HG02763 (cell line): ENCODE measurements at regions not wholly inside any gene's neighbourhood (a gene's known extent, or its start where the extent isn't known, plus 50 kb on each side); places are given as distances from the start of the nearest gene placed in this dataset.
"Not testable (repeated sequence)": the region's sequence is repeated elsewhere in the genome, so short reads cannot be mapped to it uniquely, and the experiment has no call there.

Experiments
- ATAC-seq: cut with Tn5 transposase; IDR thresholded peaks from one replicate; pipeline ENCODE4 v1.9.1; 2021; ENCODE audit warnings: mild to moderate bottlenecking, moderate library complexity; ENCODE audit not compliant: unreplicated experiment

DNA sequence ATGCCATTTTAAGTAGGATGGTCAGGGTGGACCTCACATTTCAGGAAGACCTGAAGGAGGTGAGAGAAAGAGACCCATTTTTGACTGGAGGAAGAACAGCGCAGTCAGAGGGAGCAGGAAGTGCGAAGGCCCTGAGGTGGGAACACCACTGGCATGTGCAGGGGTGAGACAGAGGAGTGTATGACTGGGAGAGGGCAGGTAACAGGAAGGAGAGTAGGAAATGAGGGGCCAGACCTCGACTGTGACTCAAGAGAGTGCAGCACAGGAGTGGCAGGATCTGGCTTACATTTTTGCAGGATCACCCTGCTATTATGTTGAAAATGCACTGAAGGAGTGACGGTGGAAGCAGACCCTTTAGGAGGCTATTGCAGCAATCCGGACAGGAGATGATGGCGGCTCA lies 117.7 kb upstream of the CDYL start:
- ATAC-seq, result no peak

- no peak for ATAC-seq
These were observed 120.1 kb upstream of the CDYL start for GRCh38 chr6:4656106-4656505.

- no peak for ATAC-seq
These were observed 120.8 kb upstream of the CDYL start for GRCh38 chr6:4655196-4656025.

DNA sequence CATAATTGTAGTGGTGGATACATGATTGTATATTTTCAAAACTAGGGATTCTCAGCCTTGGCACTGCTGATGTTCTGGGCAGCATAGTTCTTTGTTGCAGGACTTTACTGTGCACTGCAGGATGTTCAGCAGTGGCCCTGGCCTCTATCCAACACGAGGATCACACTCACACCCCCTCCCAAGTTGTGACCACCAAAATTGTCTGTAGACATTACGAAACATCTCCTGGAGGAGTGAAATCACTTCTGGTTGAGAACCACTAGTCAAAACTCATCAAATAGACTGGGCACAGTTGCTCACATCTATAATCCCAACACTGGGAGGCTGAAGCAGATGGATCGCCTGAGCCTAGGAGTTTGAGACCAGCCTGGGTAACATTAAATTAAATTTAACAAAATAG lies 123.1 kb upstream of the CDYL start:
- ATAC-seq, result no peak

- ATAC-seq, result no peak
These were observed 124.3 kb upstream of the CDYL start for GRCh38 chr6:4651831-4652467.

- ATAC-seq, result no peak
These were observed 126.5 kb upstream of the CDYL start for GRCh38 chr6:4649728-4650127.

GRCh38 chr6:4647414-4648365 lies 128.5 kb upstream of the CDYL start:
- no peak for ATAC-seq

- ATAC-seq, result no peak
These were observed 130.4 kb upstream of the CDYL start for GRCh38 chr6:4645713-4646360.

DNA sequence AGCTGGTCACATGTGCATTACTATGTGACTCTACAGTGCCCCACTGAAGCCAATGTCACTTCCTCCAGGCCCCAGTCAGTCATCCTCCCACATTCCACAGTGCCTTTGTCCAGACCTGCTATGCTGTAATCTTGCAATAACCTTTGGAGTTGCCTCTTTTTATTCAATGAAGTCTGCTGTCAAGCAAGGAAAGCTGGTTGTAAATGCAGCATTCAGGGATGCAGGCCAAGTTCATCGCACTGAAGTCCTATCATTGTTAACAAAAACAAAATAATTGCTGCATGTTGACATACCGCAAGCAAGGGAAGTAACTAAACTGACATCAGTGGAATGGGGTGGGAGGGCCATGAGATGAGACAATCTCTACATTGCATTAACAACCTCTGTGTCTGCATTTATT lies 131.2 kb upstream of the CDYL start:
- ATAC-seq, result no peak

GRCh38 chr6:4641461-4641860 lies 134.7 kb upstream of the CDYL start:
- ATAC-seq, result no peak

GRCh38 chr6:4640139-4640538 lies 136.1 kb upstream of the CDYL start:
- ATAC-seq, result no peak

GRCh38 chr6:4638641-4639040 lies 137.6 kb upstream of the CDYL start:
- ATAC-seq, result no peak

GRCh38 chr6:4637691-4638433 lies 138.3 kb upstream of the CDYL start:
- no peak for ATAC-seq

- ATAC-seq, result no peak
These were observed 139.4 kb upstream of the CDYL start for GRCh38 chr6:4636881-4637224.

DNA sequence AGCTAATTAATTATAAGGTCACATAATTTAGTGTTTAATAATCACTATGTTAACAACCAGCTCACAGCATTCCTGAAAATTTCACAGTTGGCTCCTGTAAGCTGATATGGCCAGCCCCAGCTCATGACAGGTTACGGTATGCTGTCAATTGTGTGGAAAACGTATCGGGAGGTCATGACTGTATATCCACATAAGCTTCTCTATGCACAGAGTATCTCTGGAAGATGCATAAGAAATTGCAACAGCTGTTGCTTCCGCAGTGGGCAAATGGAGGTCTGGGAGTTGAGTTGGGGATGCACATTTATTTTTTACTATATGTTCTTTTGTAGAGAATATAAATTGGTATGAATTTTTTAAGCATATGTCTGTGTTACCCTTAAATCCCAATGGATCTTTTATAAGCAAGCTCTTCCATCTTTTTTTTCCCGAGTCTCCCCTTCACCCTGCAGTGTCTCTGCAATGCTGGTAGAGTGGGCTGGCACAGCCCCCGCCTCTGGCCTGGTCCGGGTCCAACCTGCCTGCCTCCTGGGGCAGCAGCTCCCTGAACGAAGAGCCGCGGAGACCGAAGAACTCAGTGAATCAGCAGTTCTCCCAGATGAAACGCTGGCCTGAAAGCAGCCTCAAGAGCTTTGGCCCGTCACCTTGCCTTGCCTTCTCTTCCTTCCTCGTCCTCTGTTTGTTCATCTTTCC lies 139.9 kb upstream of the CDYL start:
- no peak for ATAC-seq

- no peak for ATAC-seq
These were observed 140.5 kb upstream of the CDYL start for GRCh38 chr6:4635666-4636065.

- ATAC-seq, result no peak
These were observed 143.8 kb upstream of the CDYL start for GRCh38 chr6:4632421-4632820.

DNA sequence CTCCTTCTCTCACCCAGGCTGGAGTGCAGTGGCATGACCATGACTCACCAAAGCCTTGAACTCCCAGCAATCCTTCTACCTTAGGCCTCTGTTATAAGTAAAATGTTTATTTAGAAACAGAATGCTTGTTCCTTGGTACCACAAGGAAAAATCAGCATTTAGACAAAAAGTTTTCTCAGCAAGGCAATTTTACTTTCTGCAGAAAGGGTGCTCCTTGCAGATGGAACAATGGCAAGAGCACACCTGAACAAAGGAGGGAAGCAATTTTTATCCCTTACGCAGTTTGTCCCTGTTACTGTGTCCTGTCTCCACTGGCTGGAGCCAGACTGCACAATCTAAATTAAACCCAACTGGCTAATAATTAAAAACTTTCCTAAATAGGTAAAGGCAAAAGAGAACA lies 146.4 kb upstream of the CDYL start:
- ATAC-seq, result not testable (repeated sequence)

DNA sequence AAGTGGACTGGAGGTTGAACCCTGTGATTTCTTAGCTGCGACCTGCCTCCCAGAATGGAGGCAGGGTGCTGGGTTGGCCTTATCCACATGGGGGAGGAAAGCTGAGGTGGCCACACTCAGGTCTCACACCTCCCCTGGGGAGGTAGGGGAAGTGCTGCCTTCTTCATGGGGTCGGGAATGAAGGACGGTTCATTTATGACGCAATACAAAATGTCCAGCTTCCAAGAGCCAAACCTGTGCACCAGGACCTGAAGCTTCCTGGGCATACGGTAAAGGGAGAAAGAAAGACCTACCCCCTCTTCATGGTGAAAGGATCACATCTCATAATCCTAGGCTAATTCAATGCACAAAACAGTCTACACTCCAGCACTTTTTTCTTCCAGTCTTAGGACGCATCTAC lies 150.6 kb upstream of the CDYL start:
- no peak for ATAC-seq

GRCh38 chr6:4624726-4625125 lies 151.5 kb upstream of the CDYL start:
- ATAC-seq, result no peak
